Activated T-cell treated with anti-CD3 and anti-CD28 coated beads, Interleukin-2, amount 50 U/mL, for 4 hours (primary cell): ENCODE measurements at regions not wholly inside any gene's neighbourhood (a gene's known extent, or its start where the extent isn't known, plus 50 kb on each side); places are given as distances from the start of the nearest gene placed in this dataset.

Experiments used
- ATAC-seq, 2 donors: fragments of 200-7000 bp; cut with Tn5 transposase; one replicate each; pipeline ENCODE4 v1.10.0; 2021
- DNase-seq: peaks from one replicate; pipeline ENCODE4 v3.0.0-alpha.2; 2020
- H3K27me3 Mint-ChIP-seq: one replicate; pipeline ENCODE4 v1.8.0; 2021; ENCODE audit warnings: low read depth, mixed read lengths
- H3K36me3 Mint-ChIP-seq: one replicate; pipeline ENCODE4 v1.8.0; 2022; ENCODE audit warnings: mixed read lengths; ENCODE audit not compliant: insufficient read depth
- H3K4me1 Mint-ChIP-seq: one replicate; pipeline ENCODE4 v1.8.0; 2021; ENCODE audit warnings: low read depth, mixed read lengths
- H3K4me3 Mint-ChIP-seq: one replicate; pipeline ENCODE4 v1.8.0; 2021; ENCODE audit warnings: mild to moderate bottlenecking, moderate library complexity, mixed read lengths
- H3K9me3 Mint-ChIP-seq: one replicate; pipeline ENCODE4 v1.8.0; 2021; ENCODE audit warnings: mixed read lengths

GRCh38 chr1:36729716-36730510, 247.2 kb upstream of the CSF3R start:
- DNase-seq: no peak

GRCh38 chr1:36729289-36729688, 246.6 kb upstream of the CSF3R start:
- H3K4me1 Mint-ChIP-seq: no peaks in the 10 kb centered on the region
- ATAC-seq (no peak), DNase-seq (no peak)
- peaks cover 33% of the 10 kb centered on the region for H3K27me3 Mint-ChIP-seq
- H3K36me3 Mint-ChIP-seq: no peaks in the 10 kb centered on the region
- no peaks in the 10 kb centered on the region for H3K9me3 Mint-ChIP-seq
- H3K4me3 Mint-ChIP-seq: no peak overlapping the region

More at GRCh38 chr1:36729716-36730510, 247.2 kb upstream of the CSF3R start:
- no peaks in the 10 kb centered on the region for H3K4me1 Mint-ChIP-seq
- H3K27me3 Mint-ChIP-seq: peaks cover 39% of the 10 kb centered on the region
- H3K36me3 Mint-ChIP-seq: no peaks in the 10 kb centered on the region
- H3K4me3 Mint-ChIP-seq: no peak overlapping the region
- H3K9me3 Mint-ChIP-seq: no peaks in the 10 kb centered on the region
- no peak for ATAC-seq

- H3K36me3 Mint-ChIP-seq: no peaks in the 10 kb centered on the region
- H3K4me3 Mint-ChIP-seq: no peak overlapping the region
- no peak for DNase-seq
- peaks cover 30% of the 10 kb centered on the region for H3K27me3 Mint-ChIP-seq
- no peak for ATAC-seq
- no peaks in the 10 kb centered on the region for H3K4me1 Mint-ChIP-seq
- no peaks in the 10 kb centered on the region for H3K9me3 Mint-ChIP-seq
Observed at GRCh38 chr1:36728846-36729245, 246.1 kb upstream of the CSF3R start.

- Mint-ChIP-seq H3K36me3 (no peaks in the 10 kb centered on the region), H3K9me3 (no peaks in the 10 kb centered on the region), H3K4me3 (no peak overlapping the region), H3K27me3 (peaks cover 32% of the 10 kb centered on the region), H3K4me1 (no peaks in the 10 kb centered on the region)
- DNase-seq (no peak), ATAC-seq (no peak)
Observed at GRCh38 chr1:36728051-36728450, 245.3 kb upstream of the CSF3R start.

GRCh38 chr1:36725151-36725550, 242.4 kb upstream of the CSF3R start:
- Mint-ChIP-seq H3K27me3 (peaks cover 21% of the 10 kb centered on the region), H3K4me3 (no peak overlapping the region), H3K9me3 (no peaks in the 10 kb centered on the region), H3K4me1 (no peaks in the 10 kb centered on the region), H3K36me3 (no peaks in the 10 kb centered on the region)
- DNase-seq (no peak), ATAC-seq (no peak)

GRCh38 chr1:36723813-36724212, 241.1 kb upstream of the CSF3R start:
- Mint-ChIP-seq H3K4me1 (no peaks in the 10 kb centered on the region), H3K27me3 (peaks cover 18% of the 10 kb centered on the region)

GRCh38 chr1:36722871-36723270, 240.2 kb upstream of the CSF3R start:
- Mint-ChIP-seq H3K4me3 (no peak overlapping the region), H3K36me3 (no peaks in the 10 kb centered on the region), H3K9me3 (no peaks in the 10 kb centered on the region), H3K4me1 (no peaks in the 10 kb centered on the region), H3K27me3 (peaks cover 22% of the 10 kb centered on the region)
- DNase-seq (no peak), ATAC-seq (no peak)

More at GRCh38 chr1:36723813-36724212, 241.1 kb upstream of the CSF3R start:
- DNase-seq (no peak), ATAC-seq (no peak)
- H3K9me3 Mint-ChIP-seq: no peaks in the 10 kb centered on the region
- H3K4me3 Mint-ChIP-seq: no peak overlapping the region
- no peaks in the 10 kb centered on the region for H3K36me3 Mint-ChIP-seq

GRCh38 chr1:36721261-36721660, 238.5 kb upstream of the CSF3R start:
- H3K27me3 Mint-ChIP-seq: peaks cover 23% of the 10 kb centered on the region
- no peak overlapping the region for H3K4me3 Mint-ChIP-seq
- ATAC-seq (no peak), DNase-seq (no peak)
- no peaks in the 10 kb centered on the region for H3K9me3 Mint-ChIP-seq
- H3K4me1 Mint-ChIP-seq: no peaks in the 10 kb centered on the region
- H3K36me3 Mint-ChIP-seq: no peaks in the 10 kb centered on the region

GRCh38 chr1:36717431-36717830, 234.7 kb upstream of the CSF3R start:
- no peaks in the 10 kb centered on the region for H3K4me1 Mint-ChIP-seq
- H3K27me3 Mint-ChIP-seq: peaks cover 30% of the 10 kb centered on the region

GRCh38 chr1:36715797-36716196, 233.1 kb upstream of the CSF3R start:
- no peak for DNase-seq
- Mint-ChIP-seq H3K36me3 (no peaks in the 10 kb centered on the region), H3K4me3 (no peak overlapping the region), H3K9me3 (no peaks in the 10 kb centered on the region), H3K4me1 (no peaks in the 10 kb centered on the region), H3K27me3 (peaks cover 27% of the 10 kb centered on the region)
- ATAC-seq: no peak

More at GRCh38 chr1:36717431-36717830, 234.7 kb upstream of the CSF3R start:
- no peak overlapping the region for H3K4me3 Mint-ChIP-seq
- no peaks in the 10 kb centered on the region for H3K9me3 Mint-ChIP-seq
- H3K36me3 Mint-ChIP-seq: no peaks in the 10 kb centered on the region
- no peak for ATAC-seq
- no peak for DNase-seq

GRCh38 chr1:36714301-36714700, 231.6 kb upstream of the CSF3R start:
- H3K9me3 Mint-ChIP-seq: no peaks in the 10 kb centered on the region
- DNase-seq: no peak

GRCh38 chr1:36711480-36711879, 228.8 kb upstream of the CSF3R start:
- H3K9me3 Mint-ChIP-seq: no peaks in the 10 kb centered on the region
- H3K4me1 Mint-ChIP-seq: no peaks in the 10 kb centered on the region
- H3K36me3 Mint-ChIP-seq: no peaks in the 10 kb centered on the region
- H3K27me3 Mint-ChIP-seq: peaks cover 42% of the 10 kb centered on the region
- H3K4me3 Mint-ChIP-seq: no peak overlapping the region
- no peak for DNase-seq
- ATAC-seq: no peak

More at GRCh38 chr1:36714301-36714700, 231.6 kb upstream of the CSF3R start:
- ATAC-seq: no peak
- Mint-ChIP-seq H3K36me3 (no peaks in the 10 kb centered on the region), H3K27me3 (peaks cover 40% of the 10 kb centered on the region), H3K4me3 (no peak overlapping the region), H3K4me1 (no peaks in the 10 kb centered on the region)

GRCh38 chr1:36710951-36711350, 228.2 kb upstream of the CSF3R start:
- DNase-seq: no peak
- no peaks in the 10 kb centered on the region for H3K9me3 Mint-ChIP-seq
- peaks cover 47% of the 10 kb centered on the region for H3K27me3 Mint-ChIP-seq
- ATAC-seq: no peak
- H3K4me1 Mint-ChIP-seq: no peaks in the 10 kb centered on the region
- no peaks in the 10 kb centered on the region for H3K36me3 Mint-ChIP-seq
- H3K4me3 Mint-ChIP-seq: no peak overlapping the region

- Mint-ChIP-seq H3K36me3 (no peaks in the 10 kb centered on the region), H3K4me1 (no peaks in the 10 kb centered on the region), H3K9me3 (no peaks in the 10 kb centered on the region), H3K27me3 (peaks cover 49% of the 10 kb centered on the region), H3K4me3 (no peak overlapping the region)
- ATAC-seq (no peak), DNase-seq (no peak)
Observed at GRCh38 chr1:36709869-36710481, 227.3 kb upstream of the CSF3R start.

- ATAC-seq: no peak
- H3K4me1 Mint-ChIP-seq: peaks cover 3% of the 10 kb centered on the region
- H3K9me3 Mint-ChIP-seq: no peaks in the 10 kb centered on the region
- peaks cover 47% of the 10 kb centered on the region for H3K27me3 Mint-ChIP-seq
- no peak overlapping the region for H3K4me3 Mint-ChIP-seq
- no peak for DNase-seq
- H3K36me3 Mint-ChIP-seq: no peaks in the 10 kb centered on the region
Observed at GRCh38 chr1:36708587-36708986, 225.9 kb upstream of the CSF3R start.
